ENCODE measurements at regions not wholly inside any gene's neighbourhood (a gene's known extent, or its start where the extent isn't known, plus 50 kb on each side); places are given as distances from the start of the nearest gene placed in this dataset.

GRCh38 chr10:44576702-44577191, 191.8 kb upstream of the CXCL12 start:
- Mint-ChIP-seq H3K27me3 (ENCODE audit: low read depth in 3 of 3) (peaks cover 1 to 2% (median 2%) of the 10 kb centered on the region in 3 donors), H3K9me3 (peaks cover 0 to 4% (median 0%) of the 10 kb centered on the region in 7 donors), H3K4me3 (no peak overlapping the region), H3K36me3 (no peaks in the 10 kb centered on the region), H3K4me1 (no peaks in the 10 kb centered on the region), H3K27ac (no peak overlapping the region)
- Histone ChIP-seq H2AFZ (ENCODE audit: insufficient read depth, low read depth, low read length, poor library complexity, severe bottlenecking) (no peak overlapping the region), H3K36me3 (replicated peaks in 1 of 2; ENCODE audit: control insufficient read depth in 1 of 2, insufficient read depth in 2 of 2, low read length in 2 of 2) (no peaks in the 10 kb centered on the region), H3K4me1 (ENCODE audit: control insufficient read depth in 1 of 2, insufficient read depth in 2 of 2, low read length in 2 of 2) (no peaks in the 10 kb centered on the region), H3K27ac (ENCODE audit: low read depth in 1 of 2, low read length in 2 of 2) (no peak overlapping the region), H3K79me2 (ENCODE audit: insufficient read depth, low read length) (no peaks in the 10 kb centered on the region), H3K4me2 (replicated peaks; ENCODE audit: extremely low read depth, low read length, poor library complexity, severe bottlenecking) (no peak overlapping the region), H3K9ac (ENCODE audit: insufficient read depth, low read length, poor library complexity, severe bottlenecking) (no peak overlapping the region), H4K20me1 (ENCODE audit: insufficient read depth, low read length) (no peaks in the 10 kb centered on the region), H3K9me3 (replicated peaks in 1 of 2; ENCODE audit: control insufficient read depth in 1 of 2, insufficient read depth in 1 of 2, low read length in 2 of 2) (no peaks in the 10 kb centered on the region), H3K4me3 (replicated peaks in 1 of 3; ENCODE audit: low read depth in 2 of 3, low read length in 3 of 3) (no peak overlapping the region), H3K27me3 (ENCODE audit: control insufficient read depth in 2 of 2, insufficient read depth in 2 of 2, low read length in 2 of 2) (no peaks in the 10 kb centered on the region)
- TF ChIP-seq, protein P1, sequence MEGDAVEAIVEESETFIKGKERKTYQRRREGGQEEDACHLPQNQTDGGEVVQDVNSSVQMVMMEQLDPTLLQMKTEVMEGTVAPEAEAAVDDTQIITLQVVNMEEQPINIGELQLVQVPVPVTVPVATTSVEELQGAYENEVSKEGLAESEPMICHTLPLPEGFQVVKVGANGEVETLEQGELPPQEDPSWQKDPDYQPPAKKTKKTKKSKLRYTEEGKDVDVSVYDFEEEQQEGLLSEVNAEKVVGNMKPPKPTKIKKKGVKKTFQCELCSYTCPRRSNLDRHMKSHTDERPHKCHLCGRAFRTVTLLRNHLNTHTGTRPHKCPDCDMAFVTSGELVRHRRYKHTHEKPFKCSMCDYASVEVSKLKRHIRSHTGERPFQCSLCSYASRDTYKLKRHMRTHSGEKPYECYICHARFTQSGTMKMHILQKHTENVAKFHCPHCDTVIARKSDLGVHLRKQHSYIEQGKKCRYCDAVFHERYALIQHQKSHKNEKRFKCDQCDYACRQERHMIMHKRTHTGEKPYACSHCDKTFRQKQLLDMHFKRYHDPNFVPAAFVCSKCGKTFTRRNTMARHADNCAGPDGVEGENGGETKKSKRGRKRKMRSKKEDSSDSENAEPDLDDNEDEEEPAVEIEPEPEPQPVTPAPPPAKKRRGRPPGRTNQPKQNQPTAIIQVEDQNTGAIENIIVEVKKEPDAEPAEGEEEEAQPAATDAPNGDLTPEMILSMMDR (IDR thresholded peaks at IDR 0.05), result no peak
- intact Hi-C loops (cut with micrococcal nuclease), result no loop called here
- 84% methylated on average over 6 of the region's 6 CpGs for WGBS (ENCODE audit: insufficient coverage)
- no peak for DNase-seq

DNA sequence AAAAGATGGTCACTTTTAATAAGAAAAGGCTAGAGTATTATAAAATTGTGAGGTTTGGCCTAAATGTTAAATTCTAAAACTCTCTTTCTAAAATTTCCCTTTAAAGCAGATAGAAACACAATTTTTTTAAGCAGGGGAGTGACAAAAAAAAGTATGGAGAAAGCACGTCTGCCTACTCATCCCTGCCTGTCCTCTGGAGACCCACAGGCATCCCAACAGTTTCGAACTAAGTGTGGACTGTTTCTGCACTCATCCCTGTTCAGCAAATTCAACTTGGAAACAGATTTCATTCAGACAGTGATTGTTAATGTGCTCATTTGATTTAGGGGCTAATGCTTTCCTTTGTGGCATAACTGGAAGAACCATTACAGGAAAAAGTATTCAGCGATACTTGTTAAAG, 192.6 kb upstream of the CXCL12 start:
- no peaks in the 10 kb centered on the region for H4K20me1 ChIP-seq (ENCODE audit: insufficient read depth, low read length)
- TF ChIP-seq, protein P1 (IDR thresholded peaks at IDR 0.05), result no peak
- Mint-ChIP-seq H3K36me3 (no peaks in the 10 kb centered on the region), H3K4me1 (no peaks in the 10 kb centered on the region), H3K27ac (no peak overlapping the region), H3K27me3 (ENCODE audit: low read depth in 3 of 3) (peaks cover 1 to 2% (median 2%) of the 10 kb centered on the region in 3 donors), H3K4me3 (no peak overlapping the region), H3K9me3 (peaks cover 0 to 2% (median 0%) of the 10 kb centered on the region in 7 donors)
- WGBS (ENCODE audit: insufficient coverage), result 92% methylated on average over 2 of the region's 3 CpGs
- H3K27me3 ChIP-seq (ENCODE audit: control insufficient read depth in 2 of 2, insufficient read depth in 2 of 2, low read length in 2 of 2), result no peaks in the 10 kb centered on the region
- H2AFZ ChIP-seq (ENCODE audit: insufficient read depth, low read depth, low read length, poor library complexity, severe bottlenecking), result no peak overlapping the region
- no peak overlapping the region for H3K27ac ChIP-seq (ENCODE audit: low read depth in 1 of 2, low read length in 2 of 2)
- no peak overlapping the region for H3K4me3 ChIP-seq (replicated peaks in 1 of 3; ENCODE audit: low read depth in 2 of 3, low read length in 3 of 3)
- intact Hi-C loops (cut with micrococcal nuclease), result no loop called here
- no peak for DNase-seq
- no peaks in the 10 kb centered on the region for H3K36me3 ChIP-seq (replicated peaks in 1 of 2; ENCODE audit: control insufficient read depth in 1 of 2, insufficient read depth in 2 of 2, low read length in 2 of 2)
- H3K9ac ChIP-seq (ENCODE audit: insufficient read depth, low read length, poor library complexity, severe bottlenecking), result no peak overlapping the region
- no peaks in the 10 kb centered on the region for H3K79me2 ChIP-seq (ENCODE audit: insufficient read depth, low read length)
- no peaks in the 10 kb centered on the region for H3K4me1 ChIP-seq (ENCODE audit: control insufficient read depth in 1 of 2, insufficient read depth in 2 of 2, low read length in 2 of 2)
- H3K4me2 ChIP-seq (replicated peaks; ENCODE audit: extremely low read depth, low read length, poor library complexity, severe bottlenecking), result no peak overlapping the region
- no peaks in the 10 kb centered on the region for H3K9me3 ChIP-seq (replicated peaks in 1 of 2; ENCODE audit: control insufficient read depth in 1 of 2, insufficient read depth in 1 of 2, low read length in 2 of 2)

All from CD14-positive monocyte (primary cell).